Hepatocyte (in vitro differentiated cells): ENCODE measurements at regions not wholly inside any gene's neighbourhood (a gene's known extent, or its start where the extent isn't known, plus 50 kb on each side); places are given as distances from the start of the nearest gene placed in this dataset.
A peak's percentile ranks its signal among the peaks of the same experiment; 100 is the strongest.

Experiments
- DNase-seq: peaks from one replicate; pipeline ENCODE4 v3.0.0-alpha.2; 2016; ENCODE audit warnings: low spot score
- H2AFZ ChIP-seq: fragments of 200-600 bp; sonication (generic); 2 replicates; pipeline ENCODE4 v1.6.0; 2016; ENCODE audit warnings: antibody characterized with exemption, mild to moderate bottlenecking
- H3K27ac ChIP-seq: fragments of 200-600 bp; sonication (generic); 2 replicates; pipeline ENCODE4 v1.5.1; 2016; ENCODE audit warnings: mild to moderate bottlenecking
- H3K27me3 ChIP-seq: fragments of 200-600 bp; sonication (generic); 2 replicates; pipeline ENCODE4 v1.6.1; 2016
- H3K36me3 ChIP-seq: fragments of 200-600 bp; sonication (generic); replicated peaks from 2 replicates; pipeline ENCODE4 v1.5.1; 2016; ENCODE audit warnings: low read depth; ENCODE audit not compliant: insufficient read depth
- H3K4me1 ChIP-seq: fragments of 200-600 bp; sonication (generic); 2 replicates; pipeline ENCODE4 v1.5.1; 2016; ENCODE audit warnings: mild to moderate bottlenecking, moderate library complexity; ENCODE audit not compliant: insufficient read depth
- H3K4me2 ChIP-seq: fragments of 200-600 bp; sonication (generic); 2 replicates; pipeline ENCODE4 v1.6.0; 2016
- H3K4me3 ChIP-seq: fragments of 200-600 bp; sonication (generic); 2 replicates; pipeline ENCODE4 v1.5.1; 2016; ENCODE audit warnings: mild to moderate bottlenecking
- H3K79me2 ChIP-seq: fragments of 200-600 bp; sonication (generic); 2 replicates; pipeline ENCODE4 v1.6.0; 2017; ENCODE audit warnings: mild to moderate bottlenecking
- H3K9me2 ChIP-seq: fragments of 200-600 bp; sonication (generic); replicated peaks from 2 replicates; pipeline ENCODE4 v1.6.0; 2017; ENCODE audit warnings: mild to moderate bottlenecking; ENCODE audit not compliant: insufficient read depth
- H3K9me3 ChIP-seq: fragments of 200-600 bp; sonication (generic); 2 replicates; pipeline ENCODE4 v1.5.1; 2016; ENCODE audit warnings: low read depth, mild to moderate bottlenecking
- H4K20me1 ChIP-seq: fragments of 200-600 bp; sonication (generic); 2 replicates; pipeline ENCODE4 v1.6.0; 2016; ENCODE audit warnings: mild to moderate bottlenecking; ENCODE audit not compliant: insufficient read depth, poor library complexity, severe bottlenecking
- EZH2 ChIP-seq: fragments of 200-600 bp; sonication (generic); IDR thresholded peaks from 2 replicates; pipeline ENCODE4 v1.6.1; 2016; ENCODE audit warnings: antibody characterized with exemption, mild to moderate bottlenecking, borderline replicate concordance
- EZH2phosphoT487 ChIP-seq: fragments of 200-600 bp; sonication (generic); IDR thresholded peaks from one replicate; pipeline ENCODE4 v1.6.1; 2018; ENCODE audit warnings: antibody characterized with exemption, mild to moderate bottlenecking, low read depth, moderate library complexity; ENCODE audit not compliant: unreplicated experiment, severe bottlenecking
- WGBS: methylation state at CpG from one replicate; pipeline ENCODE4 v1.1.6; 2016; ENCODE audit warnings: low lambda C conversion rate; ENCODE audit errors: missing lambda C conversion rate; 5-methylcytosine and 5-hydroxymethylcytosine counted together
- TF ChIP-seq, protein P1 (sequence below): fragments of 200-600 bp; sonication (generic); IDR thresholded peaks from 2 replicates; pipeline ENCODE4 v1.5.1; 2016; ENCODE audit warnings: antibody characterized with exemption, mild to moderate bottlenecking; ENCODE audit not compliant: poor library complexity

DNA sequence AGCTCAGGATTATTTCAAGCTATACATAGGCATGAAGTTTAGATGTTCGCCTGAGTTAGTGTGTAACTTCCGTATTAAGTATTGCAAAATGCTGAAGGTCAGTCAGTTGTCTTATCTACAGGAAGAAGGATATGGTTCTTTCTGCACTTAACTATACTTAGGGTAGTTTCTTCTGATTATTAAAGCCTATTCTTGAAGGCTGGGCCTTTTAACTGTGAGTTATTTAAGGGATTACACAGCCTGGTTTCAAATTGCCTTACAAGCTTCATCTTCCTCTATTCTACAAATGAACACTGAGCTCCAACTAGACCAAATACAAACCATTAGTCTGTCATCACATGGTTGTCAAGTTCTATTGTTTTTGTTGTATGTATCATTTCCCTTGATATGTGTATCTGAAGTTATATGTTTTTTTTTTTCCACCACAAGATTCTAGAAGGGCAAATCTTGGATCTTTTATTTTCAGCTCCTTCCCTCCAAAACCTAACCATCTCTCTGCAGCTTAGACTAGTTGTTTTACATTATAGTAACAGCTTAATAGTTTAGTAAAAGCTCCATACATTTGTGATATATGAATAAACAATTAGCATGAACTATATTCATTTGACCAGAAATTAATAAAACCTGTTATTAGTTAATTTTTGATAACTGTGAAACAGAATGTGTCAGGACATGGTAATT lies 272.9 kb upstream of the KCNMB2 start:
- Histone ChIP-seq H3K4me1 (peaks cover 22% of the 10 kb centered on the region), H3K4me3 (no peak overlapping the region), H3K9me2 (no peaks in the 10 kb centered on the region), H3K4me2 (no peak overlapping the region), H3K36me3 (no peaks in the 10 kb centered on the region), H3K9me3 (no peaks in the 10 kb centered on the region), H2AFZ (peak overlapping the region; percentile 5), H3K27ac (no peak overlapping the region), H4K20me1 (no peaks in the 10 kb centered on the region), H3K79me2 (no peaks in the 10 kb centered on the region), H3K27me3 (no peaks in the 10 kb centered on the region)
- DNase-seq, result no peak
- TF ChIP-seq, protein P1, sequence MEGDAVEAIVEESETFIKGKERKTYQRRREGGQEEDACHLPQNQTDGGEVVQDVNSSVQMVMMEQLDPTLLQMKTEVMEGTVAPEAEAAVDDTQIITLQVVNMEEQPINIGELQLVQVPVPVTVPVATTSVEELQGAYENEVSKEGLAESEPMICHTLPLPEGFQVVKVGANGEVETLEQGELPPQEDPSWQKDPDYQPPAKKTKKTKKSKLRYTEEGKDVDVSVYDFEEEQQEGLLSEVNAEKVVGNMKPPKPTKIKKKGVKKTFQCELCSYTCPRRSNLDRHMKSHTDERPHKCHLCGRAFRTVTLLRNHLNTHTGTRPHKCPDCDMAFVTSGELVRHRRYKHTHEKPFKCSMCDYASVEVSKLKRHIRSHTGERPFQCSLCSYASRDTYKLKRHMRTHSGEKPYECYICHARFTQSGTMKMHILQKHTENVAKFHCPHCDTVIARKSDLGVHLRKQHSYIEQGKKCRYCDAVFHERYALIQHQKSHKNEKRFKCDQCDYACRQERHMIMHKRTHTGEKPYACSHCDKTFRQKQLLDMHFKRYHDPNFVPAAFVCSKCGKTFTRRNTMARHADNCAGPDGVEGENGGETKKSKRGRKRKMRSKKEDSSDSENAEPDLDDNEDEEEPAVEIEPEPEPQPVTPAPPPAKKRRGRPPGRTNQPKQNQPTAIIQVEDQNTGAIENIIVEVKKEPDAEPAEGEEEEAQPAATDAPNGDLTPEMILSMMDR, result no peak
- no peak for TF ChIP-seq EZH2
- TF ChIP-seq EZH2phosphoT487, result no peak
- 55% methylated on average over 2 of the region's 2 CpGs for WGBS

DNA sequence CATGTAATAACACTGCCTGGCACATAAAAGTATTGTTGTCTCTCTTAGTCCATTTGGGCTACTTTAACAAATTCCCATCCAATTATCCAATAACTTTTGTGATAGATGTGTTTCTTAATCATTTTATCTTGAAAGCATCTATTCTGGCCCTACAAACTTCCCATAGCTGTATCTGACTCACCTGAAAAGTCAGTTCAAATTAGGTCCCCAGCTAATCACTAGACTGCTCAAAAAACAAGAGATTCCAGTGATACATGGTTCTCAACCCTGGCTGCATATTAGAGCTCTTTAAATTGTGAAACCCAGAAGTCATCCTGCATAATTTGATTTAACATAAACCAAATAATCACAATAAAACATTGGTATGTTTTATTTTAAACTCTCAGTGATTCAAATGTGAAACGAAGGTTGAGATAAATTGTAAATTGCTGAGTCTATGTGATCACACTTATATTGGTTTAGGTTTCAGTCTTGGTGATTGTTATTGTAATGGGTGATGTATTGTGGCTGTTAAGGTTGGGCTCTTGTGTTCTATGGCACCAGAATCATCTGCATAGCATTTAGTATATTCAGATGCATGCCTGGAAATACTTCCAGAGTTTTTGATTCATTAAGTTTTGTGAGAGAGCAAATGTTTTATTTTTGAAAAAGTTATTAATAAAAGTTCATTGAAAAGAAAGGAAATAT lies 268.9 kb upstream of the KCNMB2 start:
- H2AFZ ChIP-seq, result no peak overlapping the region
- no peaks in the 10 kb centered on the region for H3K9me2 ChIP-seq
- H3K4me1 ChIP-seq, result peaks cover 8% of the 10 kb centered on the region
- no peaks in the 10 kb centered on the region for H3K27me3 ChIP-seq
- no peaks in the 10 kb centered on the region for H3K79me2 ChIP-seq
- WGBS, result 69% methylated on average over 1 of the region's 1 CpG
- no peak overlapping the region for H3K4me2 ChIP-seq
- TF ChIP-seq EZH2phosphoT487, result no peak
- no peak for TF ChIP-seq EZH2
- TF ChIP-seq, protein P1, result no peak
- H4K20me1 ChIP-seq, result no peaks in the 10 kb centered on the region
- no peaks in the 10 kb centered on the region for H3K36me3 ChIP-seq
- no peak overlapping the region for H3K4me3 ChIP-seq
- no peak overlapping the region for H3K27ac ChIP-seq
- no peaks in the 10 kb centered on the region for H3K9me3 ChIP-seq
- no peak for DNase-seq

DNA sequence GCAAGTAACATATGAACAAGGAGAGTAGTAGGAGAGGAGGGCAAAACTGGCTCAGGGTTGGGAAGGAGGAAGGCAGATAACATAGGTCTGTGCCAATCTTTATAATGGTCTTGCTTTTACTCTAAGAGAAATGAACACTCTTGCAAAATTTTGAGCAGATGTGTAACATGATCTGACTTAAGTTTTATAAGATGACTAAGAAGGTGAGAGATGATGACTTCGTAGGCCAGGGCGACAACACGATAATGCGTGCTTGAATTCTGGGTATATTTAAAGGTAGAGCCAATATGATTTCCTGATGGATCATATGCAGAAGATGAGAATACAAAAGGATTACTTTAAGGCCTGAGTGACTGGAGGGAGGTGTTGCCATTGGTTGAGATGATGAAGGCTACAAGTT lies 265.4 kb upstream of the KCNMB2 start:
- H3K9me2 ChIP-seq, result no peaks in the 10 kb centered on the region
- TF ChIP-seq, protein P1, result no peak
- no peak for TF ChIP-seq EZH2
- TF ChIP-seq EZH2phosphoT487, result no peak
- DNase-seq, result no peak
- no peak overlapping the region for H3K4me2 ChIP-seq
- H3K27ac ChIP-seq, result no peak overlapping the region
- H2AFZ ChIP-seq, result no peak overlapping the region
- no peaks in the 10 kb centered on the region for H3K79me2 ChIP-seq
- H3K27me3 ChIP-seq, result no peaks in the 10 kb centered on the region
- H3K36me3 ChIP-seq, result no peaks in the 10 kb centered on the region
- no peak overlapping the region for H3K4me3 ChIP-seq
- no peaks in the 10 kb centered on the region for H4K20me1 ChIP-seq
- peaks cover under 1% of the 10 kb centered on the region for H3K4me1 ChIP-seq
- WGBS, result 69% methylated on average over 4 of the region's 4 CpGs
- H3K9me3 ChIP-seq, result no peaks in the 10 kb centered on the region
